SK-N-SH treated with all-trans-retinoic acid at 6 μM for 48 hours (cell line): ENCODE measurements at regions not wholly inside any gene's neighbourhood (a gene's known extent, or its start where the extent isn't known, plus 50 kb on each side); places are given as distances from the start of the nearest gene placed in this dataset.

Source experiments
- ATAC-seq: fragments of 200-7000 bp; cut with Tn5 transposase; 3 replicates; pipeline ENCODE4 v1.9.1; 2020; ENCODE audit warnings: mild to moderate bottlenecking, moderate library complexity
- ARNTL ChIP-seq: fragments of 450-650 bp; formaldehyde crosslinking; IDR thresholded peaks from 2 replicates; pipeline ENCODE4 v1.5.0; 2020; ENCODE audit warnings: low read depth, mild to moderate bottlenecking, moderate library complexity, borderline replicate concordance
- BACH2 ChIP-seq: fragments of 250-450 bp; sonication (Bioruptor Pico); IDR thresholded peaks from 2 replicates; pipeline ENCODE4 v1.9.0; 2021; ENCODE audit warnings: mild to moderate bottlenecking, borderline replicate concordance
- CREB5 ChIP-seq: fragments of 250-450 bp; sonication (Bioruptor Pico); IDR thresholded peaks from 2 replicates; pipeline ENCODE4 v1.5.1; 2020; ENCODE audit warnings: low read depth, mild to moderate bottlenecking, moderate library complexity
- CSDC2 ChIP-seq: fragments of 250-450 bp; sonication (Bioruptor Pico); IDR thresholded peaks from 2 replicates; pipeline ENCODE4 v1.5.0; 2020; ENCODE audit warnings: mild to moderate bottlenecking, moderate library complexity
- CSRNP3 ChIP-seq: fragments of 250-450 bp; sonication (Bioruptor Pico); IDR thresholded peaks from 2 replicates; pipeline ENCODE4 v1.5.1; 2021; ENCODE audit warnings: mild to moderate bottlenecking, moderate library complexity
- GLIS3 ChIP-seq: fragments of 250-450 bp; sonication (Bioruptor Pico); IDR thresholded peaks from 2 replicates; pipeline ENCODE4 v1.5.0; 2020; ENCODE audit warnings: mild to moderate bottlenecking, moderate library complexity
- ISL1 ChIP-seq: fragments of 250-450 bp; sonication (Bioruptor Pico); IDR thresholded peaks from 2 replicates; pipeline ENCODE4 v2.1.2; 2022; ENCODE audit warnings: mild to moderate bottlenecking, moderate library complexity
- OSR1 ChIP-seq: fragments of 250-450 bp; sonication (Bioruptor Pico); IDR thresholded peaks from 2 replicates; pipeline ENCODE4 v1.8.0; 2022; ENCODE audit warnings: moderate library complexity, mild to moderate bottlenecking, inconsistent platforms
- PATZ1 ChIP-seq: fragments of 250-450 bp; sonication (Bioruptor Pico); IDR thresholded peaks from 2 replicates; pipeline ENCODE4 v1.8.0; 2020; ENCODE audit warnings: mild to moderate bottlenecking, moderate library complexity, borderline replicate concordance
- POU6F1 ChIP-seq: fragments of 250-450 bp; sonication (Bioruptor Pico); IDR thresholded peaks from 2 replicates; pipeline ENCODE4 v1.8.0; 2021; ENCODE audit warnings: low read depth, mild to moderate bottlenecking, moderate library complexity, borderline replicate concordance
- PPARA ChIP-seq: fragments of 250-450 bp; sonication (Bioruptor Pico); IDR thresholded peaks from 2 replicates; pipeline ENCODE4 v1.5.0; 2020; ENCODE audit warnings: mild to moderate bottlenecking, borderline replicate concordance
- RARB ChIP-seq: fragments of 250-450 bp; sonication (Bioruptor Pico); IDR thresholded peaks from 2 replicates; pipeline ENCODE4 v1.8.0; 2021; ENCODE audit warnings: mild to moderate bottlenecking, moderate library complexity
- SNAI2 ChIP-seq: fragments of 250-450 bp; sonication (Bioruptor Pico); IDR thresholded peaks from 2 replicates; pipeline ENCODE4 v1.5.0; 2020; ENCODE audit warnings: mild to moderate bottlenecking, moderate library complexity
- TCF4 ChIP-seq: fragments of 250-450 bp; sonication (Bioruptor Pico); IDR thresholded peaks from 2 replicates; pipeline ENCODE4 v1.8.0; 2021; ENCODE audit warnings: mild to moderate bottlenecking, moderate library complexity, borderline replicate concordance
- TOX ChIP-seq: fragments of 250-450 bp; sonication (Bioruptor Pico); IDR thresholded peaks from 2 replicates; pipeline ENCODE4 v1.8.0; 2021; ENCODE audit warnings: mild to moderate bottlenecking, moderate library complexity, borderline replicate concordance
- TSHZ2 ChIP-seq: fragments of 250-450 bp; sonication (Bioruptor Pico); IDR thresholded peaks from 2 replicates; pipeline ENCODE4 v1.5.0; 2020; ENCODE audit warnings: mild to moderate bottlenecking, moderate library complexity
- ZC3H10 ChIP-seq: fragments of 250-450 bp; sonication (Bioruptor Pico); IDR thresholded peaks from 2 replicates; pipeline ENCODE4 v1.5.1; 2021; ENCODE audit warnings: mild to moderate bottlenecking, moderate library complexity
- ZFP3 ChIP-seq: fragments of 250-450 bp; sonication (Bioruptor Pico); IDR thresholded peaks from 2 replicates; pipeline ENCODE4 v1.5.0; 2020; ENCODE audit warnings: mild to moderate bottlenecking, moderate library complexity
- ZFP30 ChIP-seq: fragments of 450-650 bp; formaldehyde crosslinking; IDR thresholded peaks from 2 replicates; pipeline ENCODE4 v1.5.0; 2022; ENCODE audit warnings: mild to moderate bottlenecking, moderate library complexity
- ZNF565 ChIP-seq: fragments of 450-650 bp; formaldehyde crosslinking; conservative IDR thresholded peaks from 2 replicates; pipeline ENCODE4 v1.5.0; 2020; ENCODE audit warnings: low read depth, mild to moderate bottlenecking, moderate library complexity
- ZNF8 ChIP-seq: fragments of 450-650 bp; formaldehyde crosslinking; IDR thresholded peaks from 2 replicates; pipeline ENCODE4 v1.5.0; 2020; ENCODE audit warnings: mild to moderate bottlenecking, moderate library complexity

GRCh38 chr11:69394869-69395246, 86.6 kb upstream of the LINC01488 start:
- no peak for TF ChIP-seq GLIS3 (CRISPR knock-in tag)
- no peak for TF ChIP-seq ISL1
- TF ChIP-seq ARNTL = no peak
- no peak for TF ChIP-seq PATZ1
- no peak for TF ChIP-seq TCF4 (CRISPR knock-in tag)
- TF ChIP-seq CSDC2 (CRISPR knock-in tag) = no peak
- no peak for TF ChIP-seq RARB (CRISPR knock-in tag)
- no peak for TF ChIP-seq CREB5 (CRISPR knock-in tag)
- TF ChIP-seq ZNF8 (CRISPR knock-in tag) = no peak
- no peak for TF ChIP-seq SNAI2
- TF ChIP-seq, all 23 proteins: peak for 0
- ATAC-seq = no peak

- TF ChIP-seq TSHZ2 (no peak), SNAI2 (no peak), CSRNP3 (CRISPR knock-in tag) (no peak), POU6F1 (no peak), ISL1 (no peak), OSR1 (CRISPR knock-in tag) (no peak), ZNF565 (no peak), GLIS3 (CRISPR knock-in tag) (no peak), PATZ1 (no peak), BACH2 (CRISPR knock-in tag) (no peak), ZNF8 (CRISPR knock-in tag) (no peak)
- ATAC-seq = no peak
These were observed 86.2 kb upstream of the LINC01488 start for GRCh38 chr11:69395287-69395686.

GRCh38 chr11:69396051-69396947, 85.2 kb upstream of the LINC01488 start:
- ATAC-seq = no peak
- TF ChIP-seq ZFP3 (CRISPR knock-in tag) (no peak), ISL1 (no peak), GLIS3 (CRISPR knock-in tag) (no peak), BACH2 (CRISPR knock-in tag) (no peak), CSDC2 (CRISPR knock-in tag) (no peak), ARNTL (no peak), SNAI2 (no peak), TOX (CRISPR knock-in tag) (no peak), ZNF565 (no peak), POU6F1 (no peak), RARB (CRISPR knock-in tag) (no peak), TCF4 (CRISPR knock-in tag) (no peak), CSRNP3 (CRISPR knock-in tag) (no peak), ZC3H10 (CRISPR knock-in tag) (no peak), PPARA (CRISPR knock-in tag) (no peak), ZFP30 (CRISPR knock-in tag) (no peak)
